C4-2B (cell line): ENCODE measurements at regions not wholly inside any gene's neighbourhood (a gene's known extent, or its start where the extent isn't known, plus 50 kb on each side); places are given as distances from the start of the nearest gene placed in this dataset.

ENCODE experiments used
- ZFX ChIP-seq: fragments of 450-650 bp; IDR thresholded peaks from 2 replicates; pipeline ENCODE4 v1.6.1; 2017
- TF ChIP-seq, protein P1 (sequence below): fragments of 450-650 bp; conservative IDR thresholded peaks from 2 replicates; pipeline ENCODE4 v1.5.1; 2017; ENCODE audit warnings: mild to moderate bottlenecking

DNA sequence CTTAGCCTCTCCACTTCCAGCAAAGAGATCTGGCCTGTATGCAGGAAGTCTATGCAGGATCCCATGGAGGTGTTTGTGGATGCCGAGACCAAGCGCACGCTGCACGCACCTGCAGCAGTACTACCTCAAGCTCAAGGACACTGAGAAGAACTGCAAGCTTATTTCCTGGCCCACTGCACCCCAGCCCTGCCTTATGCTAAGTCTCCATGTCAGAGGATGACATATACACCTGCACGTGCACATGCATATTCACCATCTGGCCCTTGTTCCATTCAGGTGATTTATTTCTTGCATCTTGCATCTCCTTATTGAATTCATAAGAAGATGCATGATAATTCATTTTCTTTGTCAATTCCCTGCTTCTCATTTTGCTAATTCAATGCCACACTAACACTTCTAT lies 472.8 kb upstream of the SGCG start:
- TF ChIP-seq, protein P1, sequence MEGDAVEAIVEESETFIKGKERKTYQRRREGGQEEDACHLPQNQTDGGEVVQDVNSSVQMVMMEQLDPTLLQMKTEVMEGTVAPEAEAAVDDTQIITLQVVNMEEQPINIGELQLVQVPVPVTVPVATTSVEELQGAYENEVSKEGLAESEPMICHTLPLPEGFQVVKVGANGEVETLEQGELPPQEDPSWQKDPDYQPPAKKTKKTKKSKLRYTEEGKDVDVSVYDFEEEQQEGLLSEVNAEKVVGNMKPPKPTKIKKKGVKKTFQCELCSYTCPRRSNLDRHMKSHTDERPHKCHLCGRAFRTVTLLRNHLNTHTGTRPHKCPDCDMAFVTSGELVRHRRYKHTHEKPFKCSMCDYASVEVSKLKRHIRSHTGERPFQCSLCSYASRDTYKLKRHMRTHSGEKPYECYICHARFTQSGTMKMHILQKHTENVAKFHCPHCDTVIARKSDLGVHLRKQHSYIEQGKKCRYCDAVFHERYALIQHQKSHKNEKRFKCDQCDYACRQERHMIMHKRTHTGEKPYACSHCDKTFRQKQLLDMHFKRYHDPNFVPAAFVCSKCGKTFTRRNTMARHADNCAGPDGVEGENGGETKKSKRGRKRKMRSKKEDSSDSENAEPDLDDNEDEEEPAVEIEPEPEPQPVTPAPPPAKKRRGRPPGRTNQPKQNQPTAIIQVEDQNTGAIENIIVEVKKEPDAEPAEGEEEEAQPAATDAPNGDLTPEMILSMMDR: no peak
- TF ChIP-seq ZFX: no peak
